ENCODE measurements at regions not wholly inside any gene's neighbourhood (a gene's known extent, or its start where the extent isn't known, plus 50 kb on each side); places are given as distances from the start of the nearest gene placed in this dataset.

DNA sequence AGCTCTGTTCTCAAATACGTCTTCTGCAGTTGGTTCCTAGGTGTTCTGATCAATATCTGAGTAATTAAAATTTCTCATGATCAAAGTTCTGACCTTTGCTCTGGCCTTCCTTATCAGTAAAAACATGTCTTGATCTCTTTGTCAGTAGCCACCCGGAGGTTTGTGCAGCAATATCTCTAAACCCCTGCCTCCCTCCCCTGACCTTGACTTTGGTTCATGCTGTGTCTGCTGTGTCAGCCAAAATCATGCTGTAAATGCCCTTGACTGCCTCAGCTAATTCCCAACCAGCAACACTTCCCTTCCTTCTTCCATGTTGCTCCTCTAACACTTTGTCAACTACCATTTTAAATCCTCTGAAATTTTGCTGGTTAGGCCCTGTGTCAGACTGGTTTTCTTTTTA, 424.7 kb downstream of the FAM181B start:
- intact Hi-C loops (cut with DNase I), result no loop called here
- FAIRE-seq, result no peak
- DNase-seq, result no peak
- H3K9ac ChIP-seq (ENCODE audit: low read length in 3 of 3), result no peak overlapping the region
- no peaks in the 10 kb centered on the region for H3K9me3 ChIP-seq (ENCODE audit: control insufficient read depth in 2 of 3, insufficient read depth in 1 of 3, low read length in 3 of 3)
- H3K4me1 ChIP-seq (ENCODE audit: control insufficient read depth in 2 of 3, insufficient read depth in 2 of 3, low read depth in 1 of 3, low read length in 3 of 3), result no peaks in the 10 kb centered on the region
- no peaks in the 10 kb centered on the region for H3K36me3 ChIP-seq (ENCODE audit: control insufficient read depth in 2 of 3, insufficient read depth in 3 of 3, low read length in 3 of 3)
- TF ChIP-seq, protein P1, sequence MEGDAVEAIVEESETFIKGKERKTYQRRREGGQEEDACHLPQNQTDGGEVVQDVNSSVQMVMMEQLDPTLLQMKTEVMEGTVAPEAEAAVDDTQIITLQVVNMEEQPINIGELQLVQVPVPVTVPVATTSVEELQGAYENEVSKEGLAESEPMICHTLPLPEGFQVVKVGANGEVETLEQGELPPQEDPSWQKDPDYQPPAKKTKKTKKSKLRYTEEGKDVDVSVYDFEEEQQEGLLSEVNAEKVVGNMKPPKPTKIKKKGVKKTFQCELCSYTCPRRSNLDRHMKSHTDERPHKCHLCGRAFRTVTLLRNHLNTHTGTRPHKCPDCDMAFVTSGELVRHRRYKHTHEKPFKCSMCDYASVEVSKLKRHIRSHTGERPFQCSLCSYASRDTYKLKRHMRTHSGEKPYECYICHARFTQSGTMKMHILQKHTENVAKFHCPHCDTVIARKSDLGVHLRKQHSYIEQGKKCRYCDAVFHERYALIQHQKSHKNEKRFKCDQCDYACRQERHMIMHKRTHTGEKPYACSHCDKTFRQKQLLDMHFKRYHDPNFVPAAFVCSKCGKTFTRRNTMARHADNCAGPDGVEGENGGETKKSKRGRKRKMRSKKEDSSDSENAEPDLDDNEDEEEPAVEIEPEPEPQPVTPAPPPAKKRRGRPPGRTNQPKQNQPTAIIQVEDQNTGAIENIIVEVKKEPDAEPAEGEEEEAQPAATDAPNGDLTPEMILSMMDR (IDR thresholded peaks at IDR 0.05; ENCODE audit: borderline replicate concordance, extremely low read depth, insufficient read depth), result no peak
- H3K27ac ChIP-seq (ENCODE audit: low read depth in 2 of 2, low read length in 2 of 2), result no peak overlapping the region
- no peaks in the 10 kb centered on the region for H3K27me3 ChIP-seq (ENCODE audit: control insufficient read depth, insufficient read depth, low read length)
- no peak overlapping the region for H3K4me3 ChIP-seq (ENCODE audit: low read length in 3 of 3)

DNA sequence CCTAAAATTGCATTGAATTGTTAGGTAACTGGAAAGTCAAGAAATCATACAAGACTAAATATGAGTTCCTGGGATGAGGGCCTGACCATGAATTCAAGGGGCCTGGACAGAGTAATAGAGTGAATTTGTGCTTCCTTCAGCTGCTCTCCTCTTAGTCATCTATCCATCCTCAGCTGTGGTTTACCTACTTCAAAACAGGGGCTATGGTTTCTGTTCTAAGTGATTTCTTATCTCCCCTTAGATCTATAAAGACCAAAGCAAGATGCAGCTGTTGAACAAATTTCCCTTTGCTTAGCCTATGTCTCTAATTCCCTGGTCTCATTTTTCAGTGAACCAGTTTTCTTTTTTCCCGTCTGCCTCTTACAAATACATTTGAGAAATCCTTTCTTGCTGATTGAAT, 428.5 kb downstream of the FAM181B start:
- no peaks in the 10 kb centered on the region for H3K36me3 ChIP-seq (ENCODE audit: control insufficient read depth in 2 of 3, insufficient read depth in 3 of 3, low read length in 3 of 3)
- no peak for DNase-seq
- no peaks in the 10 kb centered on the region for H3K27me3 ChIP-seq (ENCODE audit: control insufficient read depth, insufficient read depth, low read length)
- intact Hi-C loops (cut with DNase I), result no loop called here
- no peak for FAIRE-seq
- TF ChIP-seq, protein P1 (IDR thresholded peaks at IDR 0.05; ENCODE audit: borderline replicate concordance, extremely low read depth, insufficient read depth), result no peak
- H3K4me3 ChIP-seq (ENCODE audit: low read length in 3 of 3), result no peak overlapping the region
- H3K27ac ChIP-seq (ENCODE audit: low read depth in 2 of 2, low read length in 2 of 2), result no peak overlapping the region
- H3K9ac ChIP-seq (ENCODE audit: low read length in 3 of 3), result no peak overlapping the region
- no peaks in the 10 kb centered on the region for H3K4me1 ChIP-seq (ENCODE audit: control insufficient read depth in 2 of 3, insufficient read depth in 2 of 3, low read depth in 1 of 3, low read length in 3 of 3)
- no peaks in the 10 kb centered on the region for H3K9me3 ChIP-seq (ENCODE audit: control insufficient read depth in 2 of 3, insufficient read depth in 1 of 3, low read length in 3 of 3)

DNA sequence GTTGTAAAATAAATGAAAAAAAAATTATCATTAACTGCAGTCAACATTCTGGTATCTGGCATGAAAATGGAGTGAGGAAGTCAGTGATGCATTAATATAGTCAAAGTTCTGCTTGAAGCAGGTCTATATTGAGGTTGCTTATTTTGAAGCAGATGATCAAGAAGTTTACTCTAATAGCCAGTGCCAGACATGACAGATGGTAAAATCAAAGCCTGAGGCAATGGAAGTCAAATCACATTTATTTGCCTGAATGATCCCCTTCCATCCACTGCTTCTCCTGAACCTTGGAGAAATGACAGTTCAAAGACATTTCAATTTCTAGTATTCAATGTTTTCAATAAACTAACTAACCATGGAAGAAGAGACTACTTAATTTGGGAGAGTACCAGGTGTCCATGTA, 430.0 kb downstream of the FAM181B start:
- no peak overlapping the region for H3K27ac ChIP-seq (ENCODE audit: low read depth in 2 of 2, low read length in 2 of 2)
- no peak overlapping the region for H3K9ac ChIP-seq (ENCODE audit: low read length in 3 of 3)
- TF ChIP-seq, protein P1 (IDR thresholded peaks at IDR 0.05; ENCODE audit: borderline replicate concordance, extremely low read depth, insufficient read depth), result no peak
- no peaks in the 10 kb centered on the region for H3K9me3 ChIP-seq (ENCODE audit: control insufficient read depth in 2 of 3, insufficient read depth in 1 of 3, low read length in 3 of 3)
- no peaks in the 10 kb centered on the region for H3K4me1 ChIP-seq (ENCODE audit: control insufficient read depth in 2 of 3, insufficient read depth in 2 of 3, low read depth in 1 of 3, low read length in 3 of 3)
- intact Hi-C loops (cut with DNase I), result no loop called here
- no peaks in the 10 kb centered on the region for H3K27me3 ChIP-seq (ENCODE audit: control insufficient read depth, insufficient read depth, low read length)
- DNase-seq, result no peak
- no peaks in the 10 kb centered on the region for H3K36me3 ChIP-seq (ENCODE audit: control insufficient read depth in 2 of 3, insufficient read depth in 3 of 3, low read length in 3 of 3)
- no peak for FAIRE-seq
- no peak overlapping the region for H3K4me3 ChIP-seq (ENCODE audit: low read length in 3 of 3)

DNA sequence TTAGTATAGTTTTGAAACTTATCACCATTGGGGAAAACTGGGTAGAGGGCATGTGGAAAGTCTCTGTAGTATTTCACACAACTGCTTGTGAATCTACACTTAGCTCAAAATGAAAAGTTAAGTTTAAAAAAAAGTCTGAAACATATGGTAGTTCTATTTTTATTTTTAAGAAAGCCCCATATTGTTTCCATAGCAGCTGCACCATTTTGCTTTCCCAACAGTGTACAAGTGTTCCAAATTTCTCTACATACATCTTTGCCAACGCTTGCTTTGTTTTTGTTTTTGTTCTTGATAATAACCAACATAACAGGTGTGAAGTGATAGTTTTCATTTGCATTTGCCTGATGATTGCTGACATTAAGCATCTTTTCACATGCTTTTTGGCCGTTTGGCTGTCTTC, 445.2 kb downstream of the FAM181B start:
- H3K4me1 ChIP-seq (ENCODE audit: control insufficient read depth in 2 of 3, insufficient read depth in 2 of 3, low read depth in 1 of 3, low read length in 3 of 3), result no peaks in the 10 kb centered on the region
- TF ChIP-seq, protein P1 (IDR thresholded peaks at IDR 0.05; ENCODE audit: borderline replicate concordance, extremely low read depth, insufficient read depth), result no peak
- intact Hi-C loops (cut with DNase I), result no loop called here
- DNase-seq (no peak), FAIRE-seq (no peak)
- no peak overlapping the region for H3K4me3 ChIP-seq (ENCODE audit: low read length in 3 of 3)
- no peaks in the 10 kb centered on the region for H3K27me3 ChIP-seq (ENCODE audit: control insufficient read depth, insufficient read depth, low read length)
- no peak overlapping the region for H3K27ac ChIP-seq (ENCODE audit: low read depth in 2 of 2, low read length in 2 of 2)
- no peaks in the 10 kb centered on the region for H3K36me3 ChIP-seq (ENCODE audit: control insufficient read depth in 2 of 3, insufficient read depth in 3 of 3, low read length in 3 of 3)
- peaks cover 0 to 4% (median 0%) of the 10 kb centered on the region in 3 donors for H3K9me3 ChIP-seq (ENCODE audit: control insufficient read depth in 2 of 3, insufficient read depth in 1 of 3, low read length in 3 of 3)
- H3K9ac ChIP-seq (ENCODE audit: low read length in 3 of 3), result no peak overlapping the region
